HepG2 (cell line): ENCODE measurements at regions not wholly inside any gene's neighbourhood (a gene's known extent, or its start where the extent isn't known, plus 50 kb on each side); places are given as distances from the start of the nearest gene placed in this dataset.
A peak's percentile ranks its signal among the peaks of the same experiment; 100 is the strongest.

Experiments
- ATF1 ChIP-seq: IDR thresholded peaks from 2 replicates; pipeline ENCODE4 v1.6.1; 2016; ENCODE audit warnings: mild to moderate bottlenecking, control low read depth
- BCL6 ChIP-seq: IDR thresholded peaks from 2 replicates; pipeline ENCODE4 v1.6.1; 2016; ENCODE audit warnings: missing genetic modification reagents, missing compliant biosample characterization
- HBP1 ChIP-seq: IDR thresholded peaks from 2 replicates; pipeline ENCODE4 v1.6.1; 2016; ENCODE audit warnings: low read depth, control low read depth
- MAFK ChIP-seq, 2 experiments: IDR thresholded peaks in 1 of 2; conservative IDR thresholded peaks in 1 of 2; 2 replicates each; pipeline ENCODE4 v1.6.1; 2011; ENCODE audit warnings: improper control_type of control experiment in 2 of 2, low read length in 2 of 2
- MYC ChIP-seq: sonication (generic); formaldehyde crosslinking; IDR thresholded peaks from 2 replicates; pipeline ENCODE4 v1.9.0; 2021; ENCODE audit warnings: missing genetic modification reagents, borderline replicate concordance
- RFX5 ChIP-seq: IDR thresholded peaks from 2 replicates; pipeline ENCODE4 v1.6.1; 2011; ENCODE audit warnings: low read depth, low read length, improper control_type of control experiment
- SAP130 ChIP-seq: IDR thresholded peaks from 2 replicates; pipeline ENCODE4 v1.6.1; 2016; ENCODE audit warnings: low read depth
- WIZ ChIP-seq: sonication (generic); formaldehyde crosslinking; IDR thresholded peaks from 2 replicates; pipeline ENCODE4 v1.5.1; 2020; ENCODE audit warnings: mild to moderate bottlenecking, missing genetic modification reagents
- ZNF816 ChIP-seq: sonication (generic); formaldehyde crosslinking; IDR thresholded peaks from 2 replicates; pipeline ENCODE4 v1.8.0; 2022; ENCODE audit warnings: missing genetic modification reagents, mild to moderate bottlenecking, borderline replicate concordance
- TF ChIP-seq, protein P1 (sequence below): sonication (generic); formaldehyde crosslinking; IDR thresholded peaks from 2 replicates; pipeline ENCODE4 v1.4.0; 2020; ENCODE audit warnings: missing genetic modification reagents
- TF ChIP-seq, protein P2 (sequence below), 2 experiments: fragments of 450-650 bp in 1 of 2; sonication (generic) in 1 of 2; formaldehyde crosslinking in 1 of 2; IDR thresholded peaks; 2 replicates each; pipeline versions ENCODE4 v1.6.1 to v1.8.0; 2016 to 2022; ENCODE audit warnings: antibody characterized with exemption in 1 of 2, mild to moderate bottlenecking in 1 of 2, missing genetic modification reagents in 1 of 2

DNA sequence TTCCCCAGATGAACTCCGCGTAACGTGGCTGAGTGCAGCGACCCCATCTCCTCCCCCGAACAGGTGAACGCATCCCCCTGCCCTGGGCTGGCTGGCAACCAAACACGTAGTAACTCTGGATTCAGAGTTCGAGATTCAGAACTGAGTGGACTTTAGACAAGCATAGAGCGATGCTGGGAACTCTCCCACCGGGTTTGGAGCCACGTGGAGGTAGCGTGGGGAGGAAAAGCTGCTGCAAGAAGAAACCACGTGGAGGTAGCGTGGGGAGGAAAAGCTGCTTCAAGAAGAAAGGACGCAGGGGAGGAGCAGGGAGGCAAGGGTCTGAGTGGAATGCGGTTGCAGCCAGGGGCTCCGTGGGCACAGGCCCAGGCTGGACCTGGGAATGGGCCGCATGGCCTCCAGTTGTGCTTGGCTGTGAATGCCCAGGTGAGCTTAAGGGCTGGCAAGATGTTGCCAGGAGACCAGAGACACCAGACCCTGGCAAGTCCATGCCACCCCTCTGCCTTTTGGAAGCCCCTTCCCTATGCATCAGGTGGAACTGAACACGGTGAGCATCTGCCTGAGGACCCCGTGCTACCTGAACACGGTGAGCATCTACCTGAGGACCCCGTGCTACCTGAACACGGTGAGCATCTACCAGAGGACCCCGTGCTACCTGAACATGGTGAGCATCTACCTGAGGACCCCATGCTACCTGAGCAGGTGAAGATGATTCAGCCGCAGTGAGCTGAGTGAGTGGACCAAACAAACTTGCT, 118.0 kb upstream of the FRMD1 start (continued):
- TF ChIP-seq, protein P1, sequence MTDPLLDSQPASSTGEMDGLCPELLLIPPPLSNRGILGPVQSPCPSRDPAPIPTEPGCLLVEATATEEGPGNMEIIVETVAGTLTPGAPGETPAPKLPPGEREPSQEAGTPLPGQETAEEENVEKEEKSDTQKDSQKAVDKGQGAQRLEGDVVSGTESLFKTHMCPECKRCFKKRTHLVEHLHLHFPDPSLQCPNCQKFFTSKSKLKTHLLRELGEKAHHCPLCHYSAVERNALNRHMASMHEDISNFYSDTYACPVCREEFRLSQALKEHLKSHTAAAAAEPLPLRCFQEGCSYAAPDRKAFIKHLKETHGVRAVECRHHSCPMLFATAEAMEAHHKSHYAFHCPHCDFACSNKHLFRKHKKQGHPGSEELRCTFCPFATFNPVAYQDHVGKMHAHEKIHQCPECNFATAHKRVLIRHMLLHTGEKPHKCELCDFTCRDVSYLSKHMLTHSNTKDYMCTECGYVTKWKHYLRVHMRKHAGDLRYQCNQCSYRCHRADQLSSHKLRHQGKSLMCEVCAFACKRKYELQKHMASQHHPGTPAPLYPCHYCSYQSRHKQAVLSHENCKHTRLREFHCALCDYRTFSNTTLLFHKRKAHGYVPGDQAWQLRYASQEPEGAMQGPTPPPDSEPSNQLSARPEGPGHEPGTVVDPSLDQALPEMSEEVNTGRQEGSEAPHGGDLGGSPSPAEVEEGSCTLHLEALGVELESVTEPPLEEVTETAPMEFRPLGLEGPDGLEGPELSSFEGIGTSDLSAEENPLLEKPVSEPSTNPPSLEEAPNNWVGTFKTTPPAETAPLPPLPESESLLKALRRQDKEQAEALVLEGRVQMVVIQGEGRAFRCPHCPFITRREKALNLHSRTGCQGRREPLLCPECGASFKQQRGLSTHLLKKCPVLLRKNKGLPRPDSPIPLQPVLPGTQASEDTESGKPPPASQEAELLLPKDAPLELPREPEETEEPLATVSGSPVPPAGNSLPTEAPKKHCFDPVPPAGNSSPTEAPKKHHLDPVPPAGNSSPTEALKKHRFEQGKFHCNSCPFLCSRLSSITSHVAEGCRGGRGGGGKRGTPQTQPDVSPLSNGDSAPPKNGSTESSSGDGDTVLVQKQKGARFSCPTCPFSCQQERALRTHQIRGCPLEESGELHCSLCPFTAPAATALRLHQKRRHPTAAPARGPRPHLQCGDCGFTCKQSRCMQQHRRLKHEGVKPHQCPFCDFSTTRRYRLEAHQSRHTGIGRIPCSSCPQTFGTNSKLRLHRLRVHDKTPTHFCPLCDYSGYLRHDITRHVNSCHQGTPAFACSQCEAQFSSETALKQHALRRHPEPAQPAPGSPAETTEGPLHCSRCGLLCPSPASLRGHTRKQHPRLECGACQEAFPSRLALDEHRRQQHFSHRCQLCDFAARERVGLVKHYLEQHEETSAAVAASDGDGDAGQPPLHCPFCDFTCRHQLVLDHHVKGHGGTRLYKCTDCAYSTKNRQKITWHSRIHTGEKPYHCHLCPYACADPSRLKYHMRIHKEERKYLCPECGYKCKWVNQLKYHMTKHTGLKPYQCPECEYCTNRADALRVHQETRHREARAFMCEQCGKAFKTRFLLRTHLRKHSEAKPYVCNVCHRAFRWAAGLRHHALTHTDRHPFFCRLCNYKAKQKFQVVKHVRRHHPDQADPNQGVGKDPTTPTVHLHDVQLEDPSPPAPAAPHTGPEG: no peak
- 0 out of 2 replicates have a peak, but pooled peaks have one; percentile 19 for TF ChIP-seq WIZ (CRISPR knock-in tag)
- TF ChIP-seq, protein P2, sequence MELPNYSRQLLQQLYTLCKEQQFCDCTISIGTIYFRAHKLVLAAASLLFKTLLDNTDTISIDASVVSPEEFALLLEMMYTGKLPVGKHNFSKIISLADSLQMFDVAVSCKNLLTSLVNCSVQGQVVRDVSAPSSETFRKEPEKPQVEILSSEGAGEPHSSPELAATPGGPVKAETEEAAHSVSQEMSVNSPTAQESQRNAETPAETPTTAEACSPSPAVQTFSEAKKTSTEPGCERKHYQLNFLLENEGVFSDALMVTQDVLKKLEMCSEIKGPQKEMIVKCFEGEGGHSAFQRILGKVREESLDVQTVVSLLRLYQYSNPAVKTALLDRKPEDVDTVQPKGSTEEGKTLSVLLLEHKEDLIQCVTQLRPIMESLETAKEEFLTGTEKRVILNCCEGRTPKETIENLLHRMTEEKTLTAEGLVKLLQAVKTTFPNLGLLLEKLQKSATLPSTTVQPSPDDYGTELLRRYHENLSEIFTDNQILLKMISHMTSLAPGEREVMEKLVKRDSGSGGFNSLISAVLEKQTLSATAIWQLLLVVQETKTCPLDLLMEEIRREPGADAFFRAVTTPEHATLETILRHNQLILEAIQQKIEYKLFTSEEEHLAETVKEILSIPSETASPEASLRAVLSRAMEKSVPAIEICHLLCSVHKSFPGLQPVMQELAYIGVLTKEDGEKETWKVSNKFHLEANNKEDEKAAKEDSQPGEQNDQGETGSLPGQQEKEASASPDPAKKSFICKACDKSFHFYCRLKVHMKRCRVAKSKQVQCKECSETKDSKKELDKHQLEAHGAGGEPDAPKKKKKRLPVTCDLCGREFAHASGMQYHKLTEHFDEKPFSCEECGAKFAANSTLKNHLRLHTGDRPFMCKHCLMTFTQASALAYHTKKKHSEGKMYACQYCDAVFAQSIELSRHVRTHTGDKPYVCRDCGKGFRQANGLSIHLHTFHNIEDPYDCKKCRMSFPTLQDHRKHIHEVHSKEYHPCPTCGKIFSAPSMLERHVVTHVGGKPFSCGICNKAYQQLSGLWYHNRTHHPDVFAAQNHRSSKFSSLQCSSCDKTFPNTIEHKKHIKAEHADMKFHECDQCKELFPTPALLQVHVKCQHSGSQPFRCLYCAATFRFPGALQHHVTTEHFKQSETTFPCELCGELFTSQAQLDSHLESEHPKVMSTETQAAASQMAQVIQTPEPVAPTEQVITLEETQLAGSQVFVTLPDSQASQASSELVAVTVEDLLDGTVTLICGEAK (IDR thresholded peaks at IDR 0.05): no peak
- TF ChIP-seq, protein P2 (CRISPR knock-in tag; IDR thresholded peaks at IDR 0.05): no peak; the same call in 1 of the 2 replicates
- 0 out of 2 replicates have a peak, but pooled peaks have one; percentile 3 for TF ChIP-seq SAP130 (CRISPR knock-in tag)
- no peak for TF ChIP-seq HBP1
- no peak for TF ChIP-seq MAFK (conservative IDR thresholded peaks at IDR 0.05 in 1 of 2, IDR thresholded peaks at IDR 0.05 in 1 of 2; ENCODE audit: low read length in 2 of 2)
- peak; percentile 53; the same call in 1 of the 2 replicates for TF ChIP-seq MYC
- TF ChIP-seq ZNF816 (CRISPR knock-in tag): no peak
- no peak for TF ChIP-seq ATF1 (CRISPR knock-in tag)
- peak; percentile 90 for TF ChIP-seq RFX5
- no peak for TF ChIP-seq BCL6 (CRISPR knock-in tag)
